NAMALWA (cell line): ENCODE measurements at regions not wholly inside any gene's neighbourhood (a gene's known extent, or its start where the extent isn't known, plus 50 kb on each side); places are given as distances from the start of the nearest gene placed in this dataset.

Source experiments
- DNase-seq: peaks from one replicate; pipeline ENCODE4 v3.0.0-alpha.2; 2015; ENCODE audit warnings: low spot score

DNA sequence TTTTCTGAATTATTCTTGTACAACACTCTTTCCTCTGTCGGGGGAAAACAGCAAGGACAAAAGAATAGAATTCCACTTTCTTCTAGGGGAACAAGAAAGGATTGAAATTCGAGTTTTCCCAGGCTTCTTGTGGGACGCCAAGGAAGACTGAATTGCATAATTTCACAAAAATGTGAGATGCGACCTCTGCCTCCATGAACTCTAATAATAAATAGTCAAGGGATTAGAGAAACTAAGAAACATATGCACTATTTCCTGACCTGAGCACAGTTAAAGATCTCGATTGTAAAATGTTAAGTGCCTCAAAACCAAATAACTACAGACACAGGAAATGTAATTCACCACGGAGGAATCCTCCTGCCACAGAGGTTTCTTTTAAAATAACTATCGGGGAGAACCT, 117.3 kb upstream of the MARK1 start:
- no peak for DNase-seq

DNA sequence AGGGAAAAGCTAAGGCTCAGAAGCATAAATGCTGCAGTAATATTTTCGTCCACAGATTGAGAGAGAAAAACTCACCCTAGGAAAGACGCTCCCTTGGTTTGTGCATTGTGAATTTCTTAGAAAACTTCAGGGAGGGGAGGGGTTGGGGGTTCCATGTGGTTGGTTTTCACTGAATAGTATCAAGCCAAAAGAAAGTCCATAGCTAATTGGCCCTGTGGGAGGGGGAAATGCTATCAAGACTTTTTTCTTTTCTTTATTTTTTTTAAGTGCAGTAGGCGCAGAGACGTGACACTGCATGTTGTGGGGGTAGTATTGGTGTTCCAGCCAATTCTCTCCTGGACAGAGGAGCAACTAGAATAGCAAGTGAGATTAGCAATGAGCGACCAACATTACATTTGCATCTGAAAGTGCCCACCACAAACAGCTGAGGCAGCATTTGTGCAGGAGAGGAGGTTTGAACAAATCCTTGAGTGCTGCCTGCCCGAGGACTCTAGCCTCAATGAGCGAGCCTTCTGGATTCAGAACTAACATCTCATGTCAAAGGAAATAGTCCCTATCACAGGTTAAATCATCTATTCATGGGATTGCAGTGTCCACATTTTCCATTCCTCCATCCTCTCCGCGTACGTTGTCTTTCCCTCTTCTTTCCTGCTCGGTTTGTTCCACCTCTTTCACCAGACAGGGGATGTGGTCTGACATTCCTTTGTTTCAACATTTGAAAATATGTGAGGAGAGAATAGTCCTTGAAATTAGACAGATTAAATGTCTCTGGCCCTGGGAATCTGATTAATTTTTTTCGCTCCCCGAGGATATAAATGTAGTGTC, 118.0 kb upstream of the MARK1 start:
- no peak for DNase-seq

DNA sequence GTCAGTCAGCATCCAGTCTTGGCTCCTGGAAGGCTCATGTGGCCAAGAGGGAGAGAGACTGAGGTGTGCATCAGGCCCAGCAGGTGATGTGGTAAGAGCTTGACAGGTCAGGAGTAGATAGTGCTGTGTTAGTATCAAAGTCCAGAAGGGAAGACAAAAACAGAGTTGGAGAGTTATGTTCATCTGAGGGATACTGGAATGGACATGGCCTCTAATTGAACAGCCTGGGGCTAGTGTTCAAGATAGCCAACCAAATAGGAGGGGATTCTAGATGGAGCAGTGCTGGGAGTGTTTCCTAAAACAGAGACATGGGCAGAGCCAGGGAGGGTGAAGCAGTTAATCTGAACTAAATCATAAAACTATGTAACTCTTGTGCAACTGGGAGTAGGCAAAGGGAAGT, 120.7 kb upstream of the MARK1 start:
- DNase-seq, result no peak

DNA sequence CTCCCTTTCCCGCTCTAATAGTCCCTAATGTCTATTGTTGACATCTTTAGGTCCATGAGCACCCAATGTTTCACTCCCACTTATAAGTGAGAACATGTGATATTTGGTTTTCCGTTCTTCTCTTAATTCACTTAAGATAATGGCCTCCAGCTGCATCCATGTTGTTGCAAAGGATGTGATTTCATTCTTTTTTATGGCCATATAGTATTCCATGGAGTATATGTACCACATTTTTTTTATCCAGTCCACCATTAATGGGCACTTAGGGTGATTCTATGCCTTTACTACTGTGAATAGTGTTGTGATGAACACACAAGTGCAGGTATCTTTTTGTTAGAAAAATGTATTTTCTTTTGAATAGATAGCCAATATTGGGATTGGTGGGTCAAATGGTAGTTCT, 126.0 kb upstream of the RAB3GAP2 start:
- DNase-seq, result no peak

DNA sequence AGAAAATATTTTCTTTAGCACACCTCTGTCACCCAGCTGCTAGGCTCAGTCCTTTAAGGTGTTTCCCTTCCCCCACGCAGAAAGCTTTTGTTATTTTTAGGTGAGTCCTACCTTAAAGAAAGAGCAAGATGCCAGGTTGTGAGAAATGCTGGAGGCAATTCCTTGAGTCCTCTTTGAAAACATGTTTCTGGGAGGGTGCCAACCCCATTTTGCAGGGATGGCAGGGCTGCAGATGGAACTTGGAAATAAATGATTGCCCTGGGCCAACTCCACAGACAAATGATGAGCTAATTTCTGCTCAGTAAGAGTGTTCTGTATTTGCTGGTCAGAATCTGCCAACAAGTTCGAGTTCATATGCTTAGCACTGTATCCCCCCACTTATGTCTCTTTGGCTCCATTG, 119.2 kb upstream of the RAB3GAP2 start:
- no peak for DNase-seq

DNA sequence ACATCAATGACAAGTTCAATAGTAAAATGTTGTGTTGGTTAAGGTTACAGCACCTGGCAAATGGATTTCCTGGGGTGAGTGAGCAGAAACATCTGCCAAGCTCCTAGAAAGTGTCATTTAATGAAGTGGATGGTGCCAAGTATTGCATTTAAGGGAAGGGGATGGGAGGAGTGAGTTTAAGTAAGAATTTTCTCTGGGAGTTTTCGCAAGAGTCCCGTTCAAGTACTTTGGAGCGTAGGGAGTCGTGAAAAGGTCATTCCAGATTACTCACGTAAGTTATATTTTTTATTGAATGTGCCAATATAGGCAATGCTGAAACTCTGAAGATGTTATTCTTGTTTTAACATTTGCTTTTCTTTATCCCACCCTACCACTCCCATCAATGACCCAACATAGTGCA, 117.4 kb upstream of the RAB3GAP2 start:
- no peak for DNase-seq

DNA sequence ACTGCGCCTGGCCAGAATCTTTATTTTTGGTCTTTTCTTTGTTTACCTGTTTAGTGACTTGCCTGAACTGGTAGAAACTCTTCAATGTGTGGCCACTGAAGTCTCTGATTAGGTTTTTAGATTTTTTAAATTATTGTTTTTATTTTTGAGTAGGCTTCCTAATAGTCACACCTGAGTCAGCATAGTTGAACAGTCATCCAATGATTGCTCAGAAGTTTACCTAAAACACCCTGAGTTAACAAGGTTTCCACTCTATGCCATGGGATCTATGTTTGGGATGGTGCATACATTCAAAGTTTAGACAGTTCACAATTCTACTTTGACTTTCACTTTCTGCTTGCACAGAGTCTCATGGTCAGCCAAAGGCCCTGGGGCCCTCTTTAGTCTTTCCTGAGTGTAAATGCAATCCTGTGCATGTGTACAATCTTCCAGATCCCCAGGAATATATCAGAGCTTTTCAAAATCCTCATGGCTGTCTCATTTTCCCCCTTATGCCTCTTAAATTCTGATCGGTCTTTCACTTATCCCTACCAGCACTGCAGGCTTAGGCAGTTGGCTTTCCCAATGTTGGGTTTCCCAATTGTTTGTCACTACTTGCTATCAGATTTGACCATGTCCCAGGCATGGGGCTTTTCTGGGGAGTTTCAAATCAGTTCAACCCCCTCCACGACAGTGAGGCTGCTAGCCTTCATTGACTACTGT, 114.4 kb upstream of the RAB3GAP2 start:
- no peak for DNase-seq

DNA sequence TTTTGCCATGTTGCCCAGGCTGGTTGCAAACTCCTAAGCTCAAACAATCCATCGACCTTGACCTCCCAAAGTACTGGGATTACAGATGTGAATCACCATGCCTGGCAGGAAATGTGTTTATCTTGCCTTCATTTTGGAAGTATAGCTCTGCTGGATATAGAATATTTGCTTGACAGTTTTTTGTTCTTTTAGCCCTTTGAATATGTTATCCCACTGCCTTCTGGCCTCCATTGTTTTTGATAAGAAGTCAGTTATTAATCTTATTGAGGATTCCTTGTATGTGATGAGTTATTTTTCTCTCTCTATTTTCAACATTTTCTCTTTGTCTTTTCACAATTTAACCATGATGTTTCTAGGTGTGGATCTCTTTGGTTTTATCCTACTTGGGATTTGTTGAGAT, 112.9 kb upstream of the RAB3GAP2 start:
- DNase-seq, result no peak

DNA sequence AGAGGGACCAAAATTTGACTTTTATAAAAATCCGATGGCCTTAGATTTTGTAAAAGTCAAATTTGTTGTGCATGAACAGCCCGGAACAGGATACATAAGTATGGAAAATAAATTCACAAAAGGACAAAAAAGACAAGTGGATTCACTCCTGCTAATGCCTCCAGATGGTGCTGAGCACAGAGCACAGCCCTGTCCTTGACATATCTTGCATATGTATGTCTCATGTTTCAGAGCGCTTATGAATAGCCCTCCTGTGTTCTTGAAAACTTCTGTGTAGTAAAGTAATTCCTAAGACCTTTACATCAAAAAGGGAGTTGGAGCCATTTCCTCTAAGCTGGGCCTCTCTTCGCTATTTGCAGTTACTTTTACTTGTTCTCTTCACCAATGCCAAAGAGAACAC, 110.7 kb upstream of the RAB3GAP2 start:
- DNase-seq, result no peak

DNA sequence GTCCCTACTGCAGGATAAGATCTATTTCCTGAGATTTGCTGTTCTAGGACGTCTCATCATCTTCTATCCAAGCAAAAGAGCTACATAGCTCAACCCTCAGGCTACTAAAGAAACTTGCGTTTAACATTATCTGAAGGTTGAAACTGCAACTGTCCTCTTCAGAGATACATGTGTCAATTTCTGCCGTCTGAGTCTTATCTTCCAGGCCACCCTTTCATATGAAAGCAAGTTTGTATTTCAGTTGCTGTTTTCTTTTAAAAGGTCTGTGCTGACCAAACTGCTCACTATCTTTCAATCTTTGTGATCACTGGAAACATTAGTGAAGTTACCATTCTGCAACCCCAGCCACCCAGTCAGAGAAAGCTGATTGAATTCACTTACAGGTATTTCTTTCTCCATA, 108.6 kb upstream of the RAB3GAP2 start:
- no peak for DNase-seq

DNA sequence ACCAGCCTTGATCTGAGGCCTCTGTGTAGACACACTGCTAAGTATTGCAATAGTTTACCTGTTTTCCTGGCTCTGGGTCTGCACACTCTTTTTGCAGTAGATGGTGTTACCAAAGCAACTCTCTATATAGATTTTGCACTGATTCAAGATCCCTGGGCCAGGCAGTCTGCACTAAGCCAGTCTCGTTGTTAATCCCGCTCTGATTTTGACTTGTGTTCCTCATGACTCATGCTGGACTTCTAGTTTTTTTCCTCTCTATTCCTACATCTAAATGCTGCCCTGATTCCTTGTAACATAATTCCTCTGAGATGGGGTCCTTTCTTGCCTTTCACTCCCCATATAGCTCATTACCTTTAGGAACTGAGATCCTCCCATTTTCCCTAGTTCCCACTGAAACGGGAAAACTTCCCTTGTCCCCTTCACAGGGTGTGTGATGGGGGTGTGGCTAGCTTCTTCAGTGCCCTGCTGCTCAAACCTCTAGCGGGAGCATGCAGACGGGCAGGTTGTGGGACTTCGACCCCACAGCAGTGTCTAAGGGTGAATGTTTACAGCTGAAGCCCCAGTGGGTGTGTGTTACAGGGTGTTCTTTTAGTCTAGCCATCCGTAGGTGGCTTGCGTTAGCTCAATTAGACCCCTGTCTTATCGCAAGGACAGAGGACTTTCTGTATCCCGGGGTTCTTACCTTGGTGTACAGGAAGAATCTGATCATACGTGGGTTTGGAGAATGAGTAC, 106.5 kb upstream of the RAB3GAP2 start:
- no peak for DNase-seq

DNA sequence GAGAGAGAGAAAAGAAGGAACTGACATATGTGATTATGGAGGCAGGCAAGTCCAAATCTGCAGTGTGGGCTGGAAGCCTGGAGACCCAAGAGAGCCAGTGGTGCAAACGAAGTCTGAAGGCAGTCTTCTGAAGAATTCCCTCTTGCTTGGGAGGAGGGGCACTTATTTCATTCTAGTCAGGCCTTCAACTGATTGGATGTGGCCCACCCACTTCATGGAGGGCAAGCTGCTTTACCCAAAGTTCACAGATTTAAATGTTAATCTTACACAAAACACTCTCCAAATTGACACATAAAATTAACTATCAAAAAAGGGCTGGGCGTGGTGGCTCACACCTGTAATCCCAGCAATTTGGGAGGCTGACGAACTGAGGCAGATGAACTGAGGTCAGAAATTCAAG, 103.5 kb upstream of the RAB3GAP2 start:
- DNase-seq, result no peak

DNA sequence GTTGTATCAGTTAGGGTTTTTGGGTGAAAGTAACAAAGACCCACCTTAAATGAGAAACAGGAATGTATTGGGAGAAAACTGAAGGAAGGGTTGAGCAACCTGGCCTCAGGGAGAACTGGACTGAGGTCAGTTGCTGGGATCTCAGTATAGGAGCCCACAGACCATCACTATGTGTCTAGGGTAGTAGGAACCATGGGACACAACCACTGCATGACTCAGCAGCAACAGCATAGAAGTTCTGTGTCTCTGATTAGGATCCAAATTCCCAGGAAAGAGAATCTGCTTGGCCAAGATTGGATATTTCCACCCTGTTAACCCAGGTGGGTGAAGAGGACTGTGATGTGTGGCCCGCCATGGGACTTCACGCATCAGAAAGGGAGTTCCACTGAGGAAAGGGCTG, 102.2 kb upstream of the RAB3GAP2 start:
- no peak for DNase-seq

DNA sequence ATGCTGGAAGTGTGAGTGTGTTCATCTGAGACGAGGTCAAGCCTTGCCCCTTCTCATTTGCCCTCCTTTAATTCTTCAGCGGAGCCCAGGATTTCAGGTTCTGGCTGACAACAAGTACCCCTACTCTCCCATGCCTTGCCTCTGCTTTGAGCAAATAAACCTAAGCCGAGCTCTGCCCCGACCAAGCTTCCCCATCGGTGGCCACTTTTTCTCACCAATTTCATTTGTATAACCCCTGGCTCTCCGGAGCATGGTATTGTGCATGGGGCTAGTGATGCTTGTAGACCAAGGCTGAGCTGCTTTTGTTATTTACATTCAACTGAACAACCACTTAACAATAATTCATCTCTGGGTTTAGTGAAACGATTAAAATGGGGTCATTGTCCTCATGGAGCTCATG, 100.2 kb upstream of the RAB3GAP2 start:
- no peak for DNase-seq

DNA sequence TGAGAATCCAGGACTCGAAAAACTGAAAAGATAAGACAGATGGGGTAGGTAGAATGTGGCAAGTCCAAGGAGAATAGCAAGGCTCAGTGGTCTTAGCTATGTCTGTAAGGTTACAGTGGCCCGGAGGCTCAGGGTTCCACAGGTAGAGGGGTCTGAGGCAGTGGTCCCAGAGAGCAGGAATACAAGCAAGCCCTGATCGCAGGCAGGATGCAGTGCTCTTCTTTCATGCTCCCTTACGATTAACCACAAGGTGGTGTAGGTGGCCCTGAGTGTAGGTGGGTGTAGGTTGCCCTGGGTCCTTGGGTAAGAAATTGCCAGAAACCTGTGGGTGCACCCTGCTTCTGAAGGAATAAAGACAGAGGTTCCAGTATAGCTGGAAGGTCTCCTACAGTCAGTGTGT, 99.1 kb upstream of the RAB3GAP2 start:
- no peak for DNase-seq

DNA sequence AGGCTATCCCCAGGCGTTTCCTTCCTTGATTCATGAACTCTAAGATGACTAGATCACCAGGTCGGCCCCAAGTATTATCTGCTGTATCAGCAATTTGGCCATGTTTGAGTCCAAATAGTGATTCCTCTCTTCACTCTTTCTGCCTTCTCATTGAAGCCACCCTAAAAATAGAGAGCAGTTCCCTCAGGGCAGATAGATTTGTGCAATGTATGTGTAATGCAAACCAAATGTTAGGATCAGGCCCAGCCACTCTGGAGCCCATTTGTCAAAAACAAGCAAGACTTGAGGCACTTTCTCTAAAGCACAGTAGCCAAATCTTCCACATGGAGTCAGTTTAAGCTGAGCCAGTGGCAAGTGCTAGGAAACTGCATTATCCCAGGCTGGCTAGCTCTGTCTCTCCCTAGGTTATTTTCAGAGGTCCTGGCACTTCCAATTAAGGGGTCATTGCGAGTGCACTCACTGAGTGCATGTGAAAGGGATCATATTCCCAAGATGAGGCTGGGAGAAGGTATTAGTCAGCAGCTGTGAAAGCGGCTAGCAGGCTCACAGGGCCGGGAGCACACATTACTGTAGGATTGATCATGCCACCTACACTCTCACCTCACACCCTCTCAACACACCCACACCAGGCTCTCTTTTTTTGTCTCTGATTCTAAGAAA, 97.9 kb upstream of the RAB3GAP2 start:
- no peak for DNase-seq

DNA sequence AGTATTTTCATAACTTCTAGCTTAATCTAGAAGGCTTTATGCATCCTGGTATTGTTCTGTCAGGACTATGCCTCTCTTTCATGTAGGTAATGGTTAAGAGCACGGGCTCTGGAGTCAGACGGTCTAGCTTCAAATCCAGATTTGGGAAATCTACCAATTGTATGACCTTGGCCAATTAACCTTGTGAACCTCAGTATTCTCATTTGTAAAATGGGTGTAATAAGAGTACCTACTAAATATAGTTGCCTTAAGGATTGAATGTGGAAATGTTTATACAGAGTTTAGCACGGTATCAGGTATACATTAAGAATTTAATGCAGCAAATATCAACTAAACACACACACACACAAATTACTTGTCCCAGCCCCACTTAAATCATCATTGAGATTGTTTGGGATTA, 97.3 kb upstream of the RAB3GAP2 start:
- DNase-seq, result no peak

DNA sequence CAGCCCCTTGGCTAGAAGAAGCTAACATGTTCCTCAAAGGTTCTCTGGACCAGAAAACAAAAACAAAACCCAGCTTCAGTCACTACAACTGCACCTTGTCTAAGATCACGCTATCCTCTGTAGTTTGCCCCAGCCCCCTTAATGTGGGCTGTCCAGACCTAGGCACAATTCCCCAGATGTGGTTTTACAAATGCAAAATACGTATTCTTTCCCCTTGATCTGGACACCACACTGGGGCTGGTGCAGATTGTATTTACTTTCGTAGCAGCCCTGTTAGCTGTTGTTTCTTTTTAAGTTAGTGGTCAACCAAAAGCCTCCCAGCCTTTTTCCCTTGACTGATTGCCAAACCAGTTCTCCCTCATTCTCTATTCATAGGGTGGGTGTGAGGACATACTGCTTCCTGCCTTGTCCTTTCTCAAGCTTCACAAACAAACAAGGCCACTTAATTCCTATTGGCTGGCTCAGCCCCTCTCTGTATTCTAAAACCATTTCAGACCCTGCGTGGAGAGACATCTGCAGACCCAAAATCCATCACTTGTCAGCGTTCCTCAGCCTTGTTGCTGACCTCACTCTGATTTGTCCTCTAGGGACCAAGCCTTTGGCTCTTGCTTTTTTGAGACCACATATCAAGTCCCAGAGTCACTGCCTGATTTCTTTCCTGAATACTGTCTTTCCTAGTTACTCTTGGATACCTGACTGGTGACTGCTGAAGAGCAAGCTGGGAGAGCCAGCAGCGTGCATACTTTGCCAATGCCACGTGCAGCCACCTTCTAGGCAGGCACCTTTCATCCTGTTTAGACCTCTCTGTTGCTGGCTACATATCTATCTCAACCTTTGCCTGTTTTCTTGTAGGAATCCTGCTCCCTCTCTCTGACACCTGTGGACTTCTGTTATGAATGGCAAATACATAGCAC, 96.4 kb upstream of the RAB3GAP2 start:
- DNase-seq, result no peak

DNA sequence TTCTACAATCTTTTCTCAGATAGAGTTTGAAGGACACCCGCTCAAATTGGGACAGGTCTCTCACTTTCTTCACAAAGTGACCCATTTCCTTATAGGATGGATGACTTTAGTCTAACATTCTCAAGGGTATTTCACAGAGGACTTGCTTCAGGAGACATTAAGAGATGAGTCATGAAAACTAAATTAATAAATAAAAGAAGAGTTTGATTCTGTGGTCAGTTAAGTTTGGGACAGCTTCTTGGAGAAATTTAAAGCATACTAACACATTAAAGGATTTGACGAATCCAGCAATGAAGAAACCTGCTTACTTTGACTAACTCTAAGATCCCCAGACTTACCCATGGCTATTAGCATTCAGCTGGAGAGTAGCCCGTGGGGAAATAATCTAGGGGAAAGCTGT, 95.6 kb upstream of the RAB3GAP2 start:
- no peak for DNase-seq

DNA sequence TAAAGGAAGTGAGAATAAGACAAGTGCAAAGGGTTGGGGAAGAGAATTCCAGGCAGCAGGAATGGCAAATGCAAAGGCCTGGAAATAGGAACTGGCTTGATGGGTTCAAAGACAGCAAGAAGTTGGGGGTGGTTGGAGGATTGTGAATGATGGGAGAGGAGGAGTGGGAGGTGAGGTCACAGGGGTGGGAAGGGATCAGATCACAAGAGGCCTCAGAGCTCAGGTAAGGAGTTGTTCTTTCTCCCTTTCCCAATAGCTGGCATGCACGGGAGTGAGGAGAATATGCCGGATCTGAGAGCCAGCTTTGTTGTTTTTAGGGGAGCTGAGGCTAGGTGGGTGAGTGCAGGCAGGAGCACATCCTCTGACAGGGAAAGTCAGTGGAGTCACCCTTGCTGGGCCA, 94.0 kb upstream of the RAB3GAP2 start:
- no peak for DNase-seq

DNA sequence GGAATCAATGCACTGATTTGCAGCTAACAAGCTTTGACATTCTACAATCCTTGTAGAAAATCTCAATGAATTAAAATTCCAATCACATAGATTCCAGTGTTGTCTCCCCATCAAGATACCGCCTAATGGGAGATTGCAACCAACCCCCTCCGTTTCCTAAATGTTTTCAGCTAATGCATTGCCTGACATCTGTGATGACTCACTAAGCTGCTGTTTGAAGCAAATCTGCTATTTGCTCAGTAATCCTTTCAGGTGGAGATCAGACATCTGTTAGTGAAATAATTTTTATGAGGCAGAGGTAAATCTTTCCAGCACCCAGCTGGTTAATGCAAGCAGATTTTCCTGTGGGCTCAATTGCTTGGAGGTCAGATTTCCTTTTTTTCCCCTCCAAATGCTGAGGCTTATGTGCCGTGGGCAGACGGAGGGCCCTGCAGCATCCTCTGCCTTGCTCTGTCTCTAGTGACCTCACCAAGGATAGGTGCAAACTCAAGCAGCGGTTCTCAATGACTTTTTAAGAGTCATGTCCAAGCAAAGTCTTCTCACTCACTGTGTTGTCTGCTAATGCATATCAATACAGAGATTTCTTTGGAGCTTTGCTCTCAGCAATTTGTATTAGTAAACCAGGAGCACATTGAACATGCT, 91.1 kb upstream of the RAB3GAP2 start:
- DNase-seq, result no peak
